ENCODE measurements at regions not wholly inside any gene's neighbourhood (a gene's known extent, or its start where the extent isn't known, plus 50 kb on each side); places are given as distances from the start of the nearest gene placed in this dataset.
"Not testable (repeated sequence)": the region's sequence is repeated elsewhere in the genome, so short reads cannot be mapped to it uniquely, and the experiment has no call there.

DNA sequence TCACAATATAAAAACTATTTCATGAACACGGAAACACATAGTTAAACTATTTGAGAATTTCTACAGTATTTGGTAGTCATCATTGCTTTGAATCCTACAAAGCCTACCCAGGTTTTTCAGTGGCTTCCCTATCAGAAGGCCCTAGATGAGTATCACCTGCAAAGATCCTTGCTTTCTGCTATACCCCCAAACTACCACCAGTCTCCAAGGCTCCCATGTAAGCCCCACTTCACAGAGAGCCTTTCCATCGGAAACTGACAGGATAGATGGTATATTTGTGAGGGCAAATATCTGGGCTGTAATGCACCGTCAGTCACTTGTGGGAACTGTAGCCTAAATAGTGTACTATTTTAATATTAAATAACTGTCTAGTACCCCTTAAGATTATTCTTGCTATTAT is 674.3 kb downstream of the BRINP3 start:
- Histone ChIP-seq H3K79me2 (ENCODE audit: insufficient read depth, low read depth, low read length) (no peaks in the 10 kb centered on the region), H3K27ac (ENCODE audit: low read depth, low read length, poor library complexity, severe bottlenecking) (no peak overlapping the region), H3K4me3 (ENCODE audit: low read depth, low read length, poor library complexity, severe bottlenecking) (no peak overlapping the region), H3K9me2 (ENCODE audit: insufficient read depth, low read length) (no peaks in the 10 kb centered on the region), H3K36me3 (ENCODE audit: insufficient read depth, low read length) (no peaks in the 10 kb centered on the region), H2AFZ (ENCODE audit: low read length) (no peak overlapping the region), H3K4me2 (ENCODE audit: low read length) (no peak overlapping the region), H4K20me1 (ENCODE audit: insufficient read depth, low read length) (no peaks in the 10 kb centered on the region), H3K4me1 (ENCODE audit: insufficient read depth, low read length, poor library complexity, severe bottlenecking) (no peaks in the 10 kb centered on the region), H3K9me3 (ENCODE audit: low read length) (no peaks in the 10 kb centered on the region)
- DNase-seq (ENCODE audit: low spot score) = no peak
- intact Hi-C loops (cut with micrococcal nuclease; ENCODE audit: unreplicated experiment) = no loop called here
- no TSS peak for BruUV-seq (replicated peaks)
- ChIA-PET CTCF (ENCODE audit: unreplicated experiment) (no interaction called here), POLR2A (no interaction called here)
- TF ChIP-seq, protein P1, sequence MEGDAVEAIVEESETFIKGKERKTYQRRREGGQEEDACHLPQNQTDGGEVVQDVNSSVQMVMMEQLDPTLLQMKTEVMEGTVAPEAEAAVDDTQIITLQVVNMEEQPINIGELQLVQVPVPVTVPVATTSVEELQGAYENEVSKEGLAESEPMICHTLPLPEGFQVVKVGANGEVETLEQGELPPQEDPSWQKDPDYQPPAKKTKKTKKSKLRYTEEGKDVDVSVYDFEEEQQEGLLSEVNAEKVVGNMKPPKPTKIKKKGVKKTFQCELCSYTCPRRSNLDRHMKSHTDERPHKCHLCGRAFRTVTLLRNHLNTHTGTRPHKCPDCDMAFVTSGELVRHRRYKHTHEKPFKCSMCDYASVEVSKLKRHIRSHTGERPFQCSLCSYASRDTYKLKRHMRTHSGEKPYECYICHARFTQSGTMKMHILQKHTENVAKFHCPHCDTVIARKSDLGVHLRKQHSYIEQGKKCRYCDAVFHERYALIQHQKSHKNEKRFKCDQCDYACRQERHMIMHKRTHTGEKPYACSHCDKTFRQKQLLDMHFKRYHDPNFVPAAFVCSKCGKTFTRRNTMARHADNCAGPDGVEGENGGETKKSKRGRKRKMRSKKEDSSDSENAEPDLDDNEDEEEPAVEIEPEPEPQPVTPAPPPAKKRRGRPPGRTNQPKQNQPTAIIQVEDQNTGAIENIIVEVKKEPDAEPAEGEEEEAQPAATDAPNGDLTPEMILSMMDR (conservative IDR thresholded peaks at IDR 0.05; ENCODE audit: low read length) = no peak
- no peak for TF ChIP-seq EZH2phosphoT487 (IDR thresholded peaks at IDR 0.05; ENCODE audit: borderline replicate concordance, low read depth, low read length)

DNA sequence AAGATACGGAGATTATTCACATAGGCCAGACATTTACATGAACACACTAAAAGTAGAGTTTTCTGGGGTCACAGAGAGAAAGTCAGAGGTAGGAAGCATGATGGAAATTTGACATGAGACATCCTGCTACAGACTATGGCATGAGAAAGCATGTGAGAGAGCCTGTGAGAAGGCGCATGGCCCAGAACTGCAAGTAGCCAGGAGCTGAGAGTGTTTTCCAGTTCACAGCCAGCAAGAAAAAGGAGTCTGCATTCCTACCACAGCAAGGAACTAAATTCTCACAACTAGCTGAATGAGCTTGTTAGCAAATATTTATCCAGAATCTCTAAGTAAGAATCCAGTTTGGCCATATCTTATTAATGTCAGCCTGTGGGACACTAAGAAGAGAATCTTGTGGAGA is 673.3 kb downstream of the BRINP3 start:
- H3K9me3 ChIP-seq (ENCODE audit: low read length) = no peaks in the 10 kb centered on the region
- intact Hi-C loops (cut with micrococcal nuclease; ENCODE audit: unreplicated experiment) = no loop called here
- H3K9me2 ChIP-seq (ENCODE audit: insufficient read depth, low read length) = no peaks in the 10 kb centered on the region
- POLR2A ChIA-PET = no interaction called here
- H3K4me3 ChIP-seq (ENCODE audit: low read depth, low read length, poor library complexity, severe bottlenecking) = no peak overlapping the region
- no peak for DNase-seq (ENCODE audit: low spot score)
- no peaks in the 10 kb centered on the region for H3K4me1 ChIP-seq (ENCODE audit: insufficient read depth, low read length, poor library complexity, severe bottlenecking)
- H3K27ac ChIP-seq (ENCODE audit: low read depth, low read length, poor library complexity, severe bottlenecking) = no peak overlapping the region
- BruUV-seq (replicated peaks) = no TSS peak
- H3K79me2 ChIP-seq (ENCODE audit: insufficient read depth, low read depth, low read length) = no peaks in the 10 kb centered on the region
- H3K4me2 ChIP-seq (ENCODE audit: low read length) = no peak overlapping the region
- no peak overlapping the region for H2AFZ ChIP-seq (ENCODE audit: low read length)
- CTCF ChIA-PET (ENCODE audit: unreplicated experiment) = no interaction called here
- TF ChIP-seq EZH2phosphoT487 (IDR thresholded peaks at IDR 0.05; ENCODE audit: borderline replicate concordance, low read depth, low read length) = no peak
- TF ChIP-seq, protein P1 (conservative IDR thresholded peaks at IDR 0.05; ENCODE audit: low read length) = no peak
- no peaks in the 10 kb centered on the region for H3K36me3 ChIP-seq (ENCODE audit: insufficient read depth, low read length)
- no peaks in the 10 kb centered on the region for H4K20me1 ChIP-seq (ENCODE audit: insufficient read depth, low read length)

DNA sequence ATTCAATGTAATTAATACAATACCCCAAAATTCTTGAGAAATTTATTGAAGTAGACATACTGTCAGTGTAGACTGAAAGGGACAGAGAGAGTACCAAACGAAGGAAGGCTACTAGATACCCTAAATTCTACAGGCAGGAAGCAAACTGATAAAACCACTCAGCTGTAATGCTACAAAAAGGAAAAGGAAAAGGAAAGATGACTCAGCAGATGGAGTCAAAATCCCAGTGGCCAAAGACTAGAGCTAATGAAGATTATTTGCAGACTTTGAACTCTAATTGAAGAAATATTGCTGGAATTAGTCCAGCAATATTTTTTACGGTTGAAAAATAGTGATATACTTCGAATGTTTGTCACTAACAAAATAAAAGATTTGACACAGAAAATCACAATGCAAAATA is 671.9 kb downstream of the BRINP3 start:
- Histone ChIP-seq H3K9me2 (ENCODE audit: insufficient read depth, low read length) (no peaks in the 10 kb centered on the region), H2AFZ (ENCODE audit: low read length) (no peak overlapping the region), H3K36me3 (ENCODE audit: insufficient read depth, low read length) (no peaks in the 10 kb centered on the region), H3K4me1 (ENCODE audit: insufficient read depth, low read length, poor library complexity, severe bottlenecking) (no peaks in the 10 kb centered on the region), H3K79me2 (ENCODE audit: insufficient read depth, low read depth, low read length) (no peaks in the 10 kb centered on the region), H3K9me3 (ENCODE audit: low read length) (no peaks in the 10 kb centered on the region), H3K4me2 (ENCODE audit: low read length) (no peak overlapping the region), H3K4me3 (ENCODE audit: low read depth, low read length, poor library complexity, severe bottlenecking) (no peak overlapping the region), H3K27ac (ENCODE audit: low read depth, low read length, poor library complexity, severe bottlenecking) (no peak overlapping the region), H4K20me1 (ENCODE audit: insufficient read depth, low read length) (no peaks in the 10 kb centered on the region)
- intact Hi-C loops (cut with micrococcal nuclease; ENCODE audit: unreplicated experiment) = no loop called here
- POLR2A ChIA-PET = no interaction called here
- BruUV-seq (replicated peaks) = no TSS peak
- no peak for DNase-seq (ENCODE audit: low spot score)
- CTCF ChIA-PET (ENCODE audit: unreplicated experiment) = no interaction called here
- TF ChIP-seq EZH2phosphoT487 (IDR thresholded peaks at IDR 0.05; ENCODE audit: borderline replicate concordance, low read depth, low read length) = no peak
- TF ChIP-seq, protein P1 (conservative IDR thresholded peaks at IDR 0.05; ENCODE audit: low read length) = no peak

DNA sequence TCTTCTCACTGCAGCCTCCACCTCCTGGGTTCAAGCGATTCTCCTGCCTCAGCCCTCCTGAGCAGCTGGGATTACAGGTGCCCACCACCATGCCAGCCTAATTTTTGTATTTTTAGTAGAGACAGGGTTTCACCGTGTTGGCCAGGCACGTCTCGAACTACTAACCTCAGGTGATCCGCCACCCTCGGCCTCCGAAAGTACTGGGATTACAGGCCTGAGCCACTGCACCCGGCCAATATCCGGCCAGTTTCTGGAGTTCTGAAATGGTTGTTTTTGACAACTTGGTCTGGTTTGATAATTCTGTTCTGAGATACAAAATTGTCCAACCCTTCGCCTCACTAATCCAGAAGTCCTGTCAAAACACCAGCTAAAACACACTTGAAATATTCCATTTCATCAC is 667.0 kb downstream of the BRINP3 start:
- H3K36me3 ChIP-seq (ENCODE audit: insufficient read depth, low read length); H3K9me2 ChIP-seq (ENCODE audit: insufficient read depth, low read length); H4K20me1 ChIP-seq (ENCODE audit: insufficient read depth, low read length); H3K27ac ChIP-seq (ENCODE audit: low read depth, low read length, poor library complexity, severe bottlenecking); H2AFZ ChIP-seq (ENCODE audit: low read length); H3K4me1 ChIP-seq (ENCODE audit: insufficient read depth, low read length, poor library complexity, severe bottlenecking); CTCF ChIA-PET (ENCODE audit: unreplicated experiment); H3K4me3 ChIP-seq (ENCODE audit: low read depth, low read length, poor library complexity, severe bottlenecking); intact Hi-C loops (cut with micrococcal nuclease; ENCODE audit: unreplicated experiment); BruUV-seq (replicated peaks); H3K9me3 ChIP-seq (ENCODE audit: low read length); H3K79me2 ChIP-seq (ENCODE audit: insufficient read depth, low read depth, low read length); H3K4me2 ChIP-seq (ENCODE audit: low read length); DNase-seq (ENCODE audit: low spot score): not testable (repeated sequence)
- POLR2A ChIA-PET = interaction anchor here (0.7 kb wide), 1 partner anchor 1935 kb away, joined by 3 read pairs; no protein-coding TSS in a partner anchor

Measured in OCI-LY7 (cell line).